Hepatocyte (in vitro differentiated cells): ENCODE measurements at regions not wholly inside any gene's neighbourhood (a gene's known extent, or its start where the extent isn't known, plus 50 kb on each side); places are given as distances from the start of the nearest gene placed in this dataset.
"Not testable (repeated sequence)": the region's sequence is repeated elsewhere in the genome, so short reads cannot be mapped to it uniquely, and the experiment has no call there.

ENCODE experiments used
- CTCF ChIP-seq: fragments of 200-600 bp; sonication (generic); IDR thresholded peaks from 2 replicates; pipeline ENCODE4 v1.5.1; 2016; ENCODE audit warnings: antibody characterized with exemption, mild to moderate bottlenecking; ENCODE audit not compliant: poor library complexity
- EZH2 ChIP-seq: fragments of 200-600 bp; sonication (generic); IDR thresholded peaks from 2 replicates; pipeline ENCODE4 v1.6.1; 2016; ENCODE audit warnings: antibody characterized with exemption, mild to moderate bottlenecking, borderline replicate concordance
- EZH2phosphoT487 ChIP-seq: fragments of 200-600 bp; sonication (generic); IDR thresholded peaks from one replicate; pipeline ENCODE4 v1.6.1; 2018; ENCODE audit warnings: antibody characterized with exemption, mild to moderate bottlenecking, low read depth, moderate library complexity; ENCODE audit not compliant: unreplicated experiment, severe bottlenecking

- TF ChIP-seq CTCF, EZH2phosphoT487, EZH2: not testable (repeated sequence)
Measured at GRCh38 chr6:81948196-81948595, 195.7 kb upstream of the TENT5A start.
